PC-9 (cell line): ENCODE measurements at regions not wholly inside any gene's neighbourhood (a gene's known extent, or its start where the extent isn't known, plus 50 kb on each side); places are given as distances from the start of the nearest gene placed in this dataset.

ENCODE experiments used
- CTCF ChIP-seq: fragments of 200-600 bp; sonication (generic); conservative IDR thresholded peaks from 2 replicates; pipeline ENCODE4 v1.6.1; 2017; ENCODE audit warnings: mixed run types, antibody characterized with exemption, mild to moderate bottlenecking, moderate library complexity
- EZH2 ChIP-seq: fragments of 200-600 bp; sonication (generic); IDR thresholded peaks from 2 replicates; pipeline ENCODE4 v1.8.0; 2017; ENCODE audit warnings: antibody characterized with exemption, low read depth

- no peak for TF ChIP-seq CTCF
- TF ChIP-seq EZH2, result no peak
Observed at GRCh38 chr13:80560609-80561008, 219.7 kb upstream of the SPRY2 start.
